ENCODE measurements at regions not wholly inside any gene's neighbourhood (a gene's known extent, or its start where the extent isn't known, plus 50 kb on each side); places are given as distances from the start of the nearest gene placed in this dataset.

DNA sequence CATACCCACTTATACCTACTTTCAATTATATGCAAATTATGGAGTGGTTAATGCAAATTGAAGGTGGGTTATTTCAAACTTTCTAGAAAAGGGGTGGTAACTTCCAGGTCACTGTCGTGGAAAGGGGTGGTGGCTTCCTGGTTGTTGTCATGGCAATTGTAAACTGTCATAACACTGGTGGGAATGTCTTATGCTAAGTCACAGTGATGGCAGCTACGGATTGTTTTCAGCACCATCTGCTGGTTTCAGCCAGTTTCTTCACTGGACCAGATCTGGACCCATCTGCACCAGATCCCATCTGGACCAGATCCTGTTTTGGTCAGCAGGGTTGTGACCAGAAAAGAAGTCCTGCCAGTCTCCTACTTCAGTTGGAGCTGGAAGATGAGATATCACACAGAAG, 1469.3 kb downstream of the AACS start (continued):
- TF ChIP-seq NFYB (IDR thresholded peaks at IDR 0.05; ENCODE audit: insufficient read depth, low read depth, low read length) (no peak), MTA3 (IDR thresholded peaks at IDR 0.05; ENCODE audit: borderline replicate concordance, low read length) (no peak), NR2C1 (IDR thresholded peaks at IDR 0.05) (no peak), KAT2A (conservative IDR thresholded peaks at IDR 0.05; ENCODE audit: control insufficient read depth, low read depth, low read length) (no peak), SMAD5 (IDR thresholded peaks at IDR 0.05; ENCODE audit: low read depth) (no peak), CBX3 (IDR thresholded peaks at IDR 0.05; ENCODE audit: borderline replicate concordance, low read depth) (no peak), NR2F1 (conservative IDR thresholded peaks at IDR 0.05) (no peak), NBN (IDR thresholded peaks at IDR 0.05) (no peak)

DNA sequence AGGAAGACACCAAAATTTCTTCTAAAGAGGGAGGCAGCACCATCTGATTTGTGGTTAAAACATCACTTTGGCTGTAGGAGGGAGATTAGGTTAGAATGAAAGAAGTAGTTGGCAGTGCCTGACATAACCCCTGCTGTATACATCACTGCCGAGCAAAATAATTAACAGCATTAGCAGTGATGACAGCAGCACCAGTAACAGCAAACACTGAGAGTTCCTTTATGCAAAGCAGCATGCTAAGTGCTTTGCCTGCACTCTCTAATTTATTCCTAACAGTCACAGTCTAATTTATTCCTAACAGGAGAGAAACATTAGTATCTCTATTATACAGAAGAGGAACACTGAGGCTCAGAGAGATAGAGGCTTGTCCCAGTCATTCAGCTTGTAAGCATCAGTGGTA, 1469.7 kb downstream of the AACS start:
- Histone ChIP-seq H3K4me1 (ENCODE audit: control insufficient read depth, insufficient read depth, low read length) (no peaks in the 10 kb centered on the region), H3K9me3 (replicated peaks; ENCODE audit: control insufficient read depth, insufficient read depth, low read length) (no peaks in the 10 kb centered on the region), H3K27me3 (replicated peaks in 1 of 2; ENCODE audit: control insufficient read depth in 2 of 2, insufficient read depth in 2 of 2, low read length in 1 of 2) (no peaks in the 10 kb centered on the region), H3K9ac (ENCODE audit: control insufficient read depth, insufficient read depth, low read length) (no peak overlapping the region), H3K27ac (ENCODE audit: control insufficient read depth, insufficient read depth) (no peak overlapping the region), H3K4me2 (ENCODE audit: control insufficient read depth, insufficient read depth) (no peak overlapping the region), H4K20me1 (ENCODE audit: control insufficient read depth, insufficient read depth) (no peaks in the 10 kb centered on the region), H3K36me3 (ENCODE audit: control insufficient read depth in 2 of 2, insufficient read depth in 2 of 2, low read length in 1 of 2) (no peaks in the 10 kb centered on the region), H3K79me2 (ENCODE audit: control insufficient read depth, insufficient read depth, low read length) (no peaks in the 10 kb centered on the region), H3K4me3 (no peak overlapping the region), H2AFZ (ENCODE audit: control insufficient read depth, low read depth, low read length) (no peak overlapping the region)
- ChIA-PET RAD21 (ENCODE audit: unreplicated experiment) (no interaction called here), CTCF (no interaction called here), POLR2A (no interaction called here), SMC1A (ENCODE audit: uncharacterized antibody, unreplicated experiment) (no interaction called here)
- FAIRE-seq (no peak), DNase-seq (ENCODE audit: low read depth, low spot score) (no peak), ATAC-seq (no peak)
- no TSS peak for BruUV-seq (replicated peaks)
- in situ Hi-C loops (cut with MboI): no loop called here
- 36% methylated on average over 1 of the region's 1 CpG for WGBS (ENCODE audit: insufficient coverage, insufficient replicate concordance, low lambda C conversion rate, missing lambda C conversion rate)
- intact Hi-C loops (cut with micrococcal nuclease; ENCODE audit: unreplicated experiment): no loop called here
- TF ChIP-seq, protein P1, sequence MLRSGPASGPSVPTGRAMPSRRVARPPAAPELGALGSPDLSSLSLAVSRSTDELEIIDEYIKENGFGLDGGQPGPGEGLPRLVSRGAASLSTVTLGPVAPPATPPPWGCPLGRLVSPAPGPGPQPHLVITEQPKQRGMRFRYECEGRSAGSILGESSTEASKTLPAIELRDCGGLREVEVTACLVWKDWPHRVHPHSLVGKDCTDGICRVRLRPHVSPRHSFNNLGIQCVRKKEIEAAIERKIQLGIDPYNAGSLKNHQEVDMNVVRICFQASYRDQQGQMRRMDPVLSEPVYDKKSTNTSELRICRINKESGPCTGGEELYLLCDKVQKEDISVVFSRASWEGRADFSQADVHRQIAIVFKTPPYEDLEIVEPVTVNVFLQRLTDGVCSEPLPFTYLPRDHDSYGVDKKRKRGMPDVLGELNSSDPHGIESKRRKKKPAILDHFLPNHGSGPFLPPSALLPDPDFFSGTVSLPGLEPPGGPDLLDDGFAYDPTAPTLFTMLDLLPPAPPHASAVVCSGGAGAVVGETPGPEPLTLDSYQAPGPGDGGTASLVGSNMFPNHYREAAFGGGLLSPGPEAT (IDR thresholded peaks at IDR 0.05; ENCODE audit: low read depth): no peak
- TF ChIP-seq ESRRA (IDR thresholded peaks at IDR 0.05; ENCODE audit: low read length): no peak
- TF ChIP-seq SMC3 (IDR thresholded peaks at IDR 0.05; ENCODE audit: borderline replicate concordance, low read length): no peak
- TF ChIP-seq, protein P2, sequence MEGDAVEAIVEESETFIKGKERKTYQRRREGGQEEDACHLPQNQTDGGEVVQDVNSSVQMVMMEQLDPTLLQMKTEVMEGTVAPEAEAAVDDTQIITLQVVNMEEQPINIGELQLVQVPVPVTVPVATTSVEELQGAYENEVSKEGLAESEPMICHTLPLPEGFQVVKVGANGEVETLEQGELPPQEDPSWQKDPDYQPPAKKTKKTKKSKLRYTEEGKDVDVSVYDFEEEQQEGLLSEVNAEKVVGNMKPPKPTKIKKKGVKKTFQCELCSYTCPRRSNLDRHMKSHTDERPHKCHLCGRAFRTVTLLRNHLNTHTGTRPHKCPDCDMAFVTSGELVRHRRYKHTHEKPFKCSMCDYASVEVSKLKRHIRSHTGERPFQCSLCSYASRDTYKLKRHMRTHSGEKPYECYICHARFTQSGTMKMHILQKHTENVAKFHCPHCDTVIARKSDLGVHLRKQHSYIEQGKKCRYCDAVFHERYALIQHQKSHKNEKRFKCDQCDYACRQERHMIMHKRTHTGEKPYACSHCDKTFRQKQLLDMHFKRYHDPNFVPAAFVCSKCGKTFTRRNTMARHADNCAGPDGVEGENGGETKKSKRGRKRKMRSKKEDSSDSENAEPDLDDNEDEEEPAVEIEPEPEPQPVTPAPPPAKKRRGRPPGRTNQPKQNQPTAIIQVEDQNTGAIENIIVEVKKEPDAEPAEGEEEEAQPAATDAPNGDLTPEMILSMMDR (IDR thresholded peaks at IDR 0.05 in 2 of 3, conservative IDR thresholded peaks at IDR 0.05 in 1 of 3; ENCODE audit: control insufficient read depth in 2 of 3, extremely low read depth in 1 of 3, insufficient read depth in 1 of 3, low read depth in 3 of 3, low read length in 3 of 3): no peak
- TF ChIP-seq, protein P3, sequence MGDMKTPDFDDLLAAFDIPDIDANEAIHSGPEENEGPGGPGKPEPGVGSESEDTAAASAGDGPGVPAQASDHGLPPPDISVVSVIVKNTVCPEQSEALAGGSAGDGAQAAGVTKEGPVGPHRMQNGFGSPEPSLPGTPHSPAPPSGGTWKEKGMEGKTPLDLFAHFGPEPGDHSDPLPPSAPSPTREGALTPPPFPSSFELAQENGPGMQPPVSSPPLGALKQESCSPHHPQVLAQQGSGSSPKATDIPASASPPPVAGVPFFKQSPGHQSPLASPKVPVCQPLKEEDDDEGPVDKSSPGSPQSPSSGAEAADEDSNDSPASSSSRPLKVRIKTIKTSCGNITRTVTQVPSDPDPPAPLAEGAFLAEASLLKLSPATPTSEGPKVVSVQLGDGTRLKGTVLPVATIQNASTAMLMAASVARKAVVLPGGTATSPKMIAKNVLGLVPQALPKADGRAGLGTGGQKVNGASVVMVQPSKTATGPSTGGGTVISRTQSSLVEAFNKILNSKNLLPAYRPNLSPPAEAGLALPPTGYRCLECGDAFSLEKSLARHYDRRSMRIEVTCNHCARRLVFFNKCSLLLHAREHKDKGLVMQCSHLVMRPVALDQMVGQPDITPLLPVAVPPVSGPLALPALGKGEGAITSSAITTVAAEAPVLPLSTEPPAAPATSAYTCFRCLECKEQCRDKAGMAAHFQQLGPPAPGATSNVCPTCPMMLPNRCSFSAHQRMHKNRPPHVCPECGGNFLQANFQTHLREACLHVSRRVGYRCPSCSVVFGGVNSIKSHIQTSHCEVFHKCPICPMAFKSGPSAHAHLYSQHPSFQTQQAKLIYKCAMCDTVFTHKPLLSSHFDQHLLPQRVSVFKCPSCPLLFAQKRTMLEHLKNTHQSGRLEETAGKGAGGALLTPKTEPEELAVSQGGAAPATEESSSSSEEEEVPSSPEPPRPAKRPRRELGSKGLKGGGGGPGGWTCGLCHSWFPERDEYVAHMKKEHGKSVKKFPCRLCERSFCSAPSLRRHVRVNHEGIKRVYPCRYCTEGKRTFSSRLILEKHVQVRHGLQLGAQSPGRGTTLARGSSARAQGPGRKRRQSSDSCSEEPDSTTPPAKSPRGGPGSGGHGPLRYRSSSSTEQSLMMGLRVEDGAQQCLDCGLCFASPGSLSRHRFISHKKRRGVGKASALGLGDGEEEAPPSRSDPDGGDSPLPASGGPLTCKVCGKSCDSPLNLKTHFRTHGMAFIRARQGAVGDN (IDR thresholded peaks at IDR 0.05): no peak
- no peak for TF ChIP-seq STAT1 (conservative IDR thresholded peaks at IDR 0.05)
- TF ChIP-seq, protein P4, sequence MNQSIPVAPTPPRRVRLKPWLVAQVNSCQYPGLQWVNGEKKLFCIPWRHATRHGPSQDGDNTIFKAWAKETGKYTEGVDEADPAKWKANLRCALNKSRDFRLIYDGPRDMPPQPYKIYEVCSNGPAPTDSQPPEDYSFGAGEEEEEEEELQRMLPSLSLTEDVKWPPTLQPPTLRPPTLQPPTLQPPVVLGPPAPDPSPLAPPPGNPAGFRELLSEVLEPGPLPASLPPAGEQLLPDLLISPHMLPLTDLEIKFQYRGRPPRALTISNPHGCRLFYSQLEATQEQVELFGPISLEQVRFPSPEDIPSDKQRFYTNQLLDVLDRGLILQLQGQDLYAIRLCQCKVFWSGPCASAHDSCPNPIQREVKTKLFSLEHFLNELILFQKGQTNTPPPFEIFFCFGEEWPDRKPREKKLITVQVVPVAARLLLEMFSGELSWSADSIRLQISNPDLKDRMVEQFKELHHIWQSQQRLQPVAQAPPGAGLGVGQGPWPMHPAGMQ (IDR thresholded peaks at IDR 0.05; ENCODE audit: borderline replicate concordance): no peak
- no peak for TF ChIP-seq PAX5 (IDR thresholded peaks at IDR 0.05; ENCODE audit: borderline replicate concordance, low read depth, low read length)
- TF ChIP-seq PAX8 (IDR thresholded peaks at IDR 0.05): no peak
